ENCODE measurements at regions not wholly inside any gene's neighbourhood (a gene's known extent, or its start where the extent isn't known, plus 50 kb on each side); places are given as distances from the start of the nearest gene placed in this dataset.

- DNase-seq: no peak
Measured at GRCh38 chr13:23984546-23984945, 87.2 kb upstream of the C1QTNF9B start.

GRCh38 chr13:23985060-23985459 lies 87.8 kb upstream of the C1QTNF9B start:
- no peak for DNase-seq

DNA sequence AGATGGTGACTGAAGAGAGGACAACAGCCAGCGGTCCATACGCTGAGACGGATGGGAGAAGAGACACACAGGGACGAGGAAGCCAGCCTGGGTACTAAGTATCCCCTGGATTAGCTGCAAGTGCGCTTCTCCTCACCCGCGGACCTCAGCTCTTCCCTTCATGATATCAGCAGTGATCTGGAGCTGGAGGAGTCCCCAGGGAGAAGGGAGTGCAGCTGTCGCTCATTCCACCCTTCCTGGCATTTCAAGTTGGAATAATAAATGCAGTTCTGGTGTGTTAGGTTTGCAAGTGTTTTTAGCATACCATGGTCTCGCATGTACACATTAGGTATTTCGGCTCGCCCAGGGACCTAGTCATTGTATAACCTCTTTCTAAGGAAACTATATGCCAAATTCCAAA lies 88.5 kb upstream of the C1QTNF9B start:
- DNase-seq: peak; percentile 15

DNA sequence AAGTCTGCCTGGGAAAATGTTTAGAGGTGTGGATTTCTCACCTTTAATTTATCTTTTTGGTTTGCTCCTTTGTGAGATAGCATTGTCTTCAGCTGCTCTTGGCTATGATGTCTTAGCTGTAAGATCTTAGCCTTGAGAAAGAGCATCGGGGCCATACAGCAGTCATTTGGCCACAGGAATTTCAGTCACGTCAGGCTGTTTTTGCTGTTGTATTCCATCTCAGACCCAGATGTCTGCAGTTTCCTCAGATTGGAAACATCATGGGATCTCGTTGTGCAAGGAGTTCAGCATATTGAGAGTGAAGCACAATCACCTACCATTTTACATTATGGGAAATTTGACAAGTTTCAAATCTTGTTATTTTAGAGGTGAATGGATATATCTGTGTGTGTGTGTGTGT lies 89.3 kb upstream of the C1QTNF9B start:
- no peak for DNase-seq

- DNase-seq: no peak
Measured at GRCh38 chr13:23987331-23987894, 90.1 kb upstream of the C1QTNF9B start.

GRCh38 chr13:23988546-23989122 lies 91.3 kb upstream of the C1QTNF9B start:
- DNase-seq: no peak

GRCh38 chr13:23990455-23990854 lies 93.2 kb upstream of the C1QTNF9B start:
- peak; percentile 65 for DNase-seq

- no peak for DNase-seq
Measured at GRCh38 chr13:23991119-23991518, 93.8 kb upstream of the C1QTNF9B start.

DNA sequence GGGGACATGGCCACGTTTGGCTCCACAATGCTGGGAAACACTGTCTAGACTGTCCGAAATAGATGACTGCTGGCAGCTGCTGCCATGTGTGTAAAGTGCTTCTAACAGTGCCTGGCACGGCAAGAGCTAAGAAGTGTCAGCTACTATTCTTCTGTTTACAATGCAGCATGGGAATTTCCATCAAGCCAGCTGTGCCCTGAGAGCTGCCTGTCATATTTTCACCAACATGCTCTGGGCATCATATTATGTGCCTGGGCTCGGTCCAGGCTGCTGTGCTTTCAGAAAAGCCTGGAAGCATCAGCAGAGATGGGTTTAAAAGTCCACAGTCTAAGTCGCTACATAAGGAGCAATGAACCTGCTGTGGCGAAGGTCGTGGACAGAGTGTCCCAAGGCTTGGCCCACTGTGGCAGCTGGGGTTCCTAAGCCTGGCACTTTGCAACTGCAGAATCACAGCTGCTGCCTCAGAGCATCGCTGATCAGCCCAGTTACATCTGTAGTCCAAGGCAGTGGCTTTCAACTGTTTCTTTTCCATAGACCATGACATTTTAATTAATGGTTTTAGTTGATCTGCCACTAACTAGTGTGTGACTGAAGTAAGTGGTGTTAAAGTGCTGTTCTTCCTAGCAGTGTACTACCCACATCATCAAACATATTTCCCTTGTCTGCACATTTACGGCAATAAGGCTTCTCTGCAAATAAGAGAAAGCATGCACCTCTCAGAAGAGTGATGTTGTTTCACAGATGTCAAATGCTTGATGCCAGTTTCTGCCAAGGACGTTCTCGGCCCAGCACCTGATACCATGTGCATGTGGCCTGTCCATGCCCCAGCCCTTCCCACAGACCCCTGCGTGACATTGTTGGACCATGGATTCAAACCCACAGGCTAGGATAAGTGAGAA lies 95.7 kb upstream of the C1QTNF9B start:
- DNase-seq: peak; percentile 64

DNA sequence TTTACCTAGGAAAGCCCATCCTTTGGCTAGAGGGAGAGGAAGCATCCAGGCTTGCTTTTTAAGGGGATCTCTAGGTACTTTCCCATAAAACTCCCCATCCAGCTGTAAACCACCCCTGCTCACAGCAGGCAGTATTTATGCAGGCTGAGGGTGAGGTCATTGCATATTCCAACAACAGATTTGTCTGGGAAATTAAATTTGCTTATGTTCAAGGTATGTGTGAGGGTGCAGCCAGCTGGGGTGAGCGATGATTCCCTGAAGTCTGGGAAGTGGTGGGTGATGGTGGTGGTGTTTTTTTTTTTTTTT lies 96.3 kb upstream of the C1QTNF9B start:
- DNase-seq: peak; percentile 37

DNA sequence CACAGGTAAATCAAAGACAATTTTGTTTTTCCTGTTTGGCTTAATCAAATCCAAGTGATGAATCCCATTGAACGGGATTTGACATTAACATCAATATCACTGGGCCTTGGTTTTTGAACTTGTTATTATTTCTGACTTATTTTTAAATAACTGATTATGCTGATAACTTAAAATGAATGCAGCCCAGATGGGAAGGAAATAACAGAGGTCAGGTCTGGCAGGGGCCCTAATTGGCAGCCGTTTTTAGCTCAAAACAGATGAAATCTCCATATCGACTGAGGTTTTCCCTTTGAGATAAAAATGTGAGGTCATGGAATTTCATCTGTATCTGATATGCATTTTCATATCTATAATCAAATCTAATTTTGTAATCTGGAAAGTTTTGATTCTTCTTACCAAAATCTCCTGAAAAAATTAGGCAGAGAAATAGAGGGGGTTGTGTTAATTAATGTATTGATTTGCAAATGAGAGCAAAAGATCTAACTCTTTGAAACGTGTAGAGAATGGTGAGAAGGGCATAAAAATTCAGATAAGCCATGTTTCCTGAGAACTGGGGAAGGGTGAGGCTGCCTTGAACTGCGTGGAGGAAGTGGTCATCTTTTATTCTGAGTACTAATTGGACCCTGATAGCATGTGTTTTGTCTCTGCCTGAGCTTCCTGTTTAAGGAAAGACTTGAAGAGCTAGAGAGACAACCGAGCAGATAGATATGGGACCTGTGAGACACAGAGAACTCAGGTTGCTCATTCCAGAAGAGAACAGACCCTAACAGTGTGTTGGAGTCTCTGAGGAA lies 98.2 kb upstream of the C1QTNF9B start:
- no peak for DNase-seq

DNA sequence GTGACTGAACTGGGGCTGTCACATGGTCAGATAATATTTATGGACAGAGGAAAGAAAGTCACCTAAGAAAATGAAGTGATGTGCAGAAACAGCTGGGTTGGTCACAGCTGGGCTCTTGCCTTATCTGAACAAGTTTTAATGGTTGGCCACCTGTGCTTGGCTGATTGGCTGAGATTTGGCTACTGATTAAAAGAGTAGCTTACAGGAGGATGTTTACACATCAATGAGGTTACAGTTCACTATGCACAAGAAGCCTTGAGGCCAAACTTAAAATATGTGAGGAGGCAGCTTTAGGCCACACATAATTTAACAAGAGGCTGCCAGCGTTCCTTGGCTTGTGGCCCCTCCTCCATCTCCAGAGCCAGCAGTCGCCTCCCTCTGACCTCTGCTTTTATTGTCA lies 99.2 kb upstream of the C1QTNF9B start:
- no peak for DNase-seq

DNA sequence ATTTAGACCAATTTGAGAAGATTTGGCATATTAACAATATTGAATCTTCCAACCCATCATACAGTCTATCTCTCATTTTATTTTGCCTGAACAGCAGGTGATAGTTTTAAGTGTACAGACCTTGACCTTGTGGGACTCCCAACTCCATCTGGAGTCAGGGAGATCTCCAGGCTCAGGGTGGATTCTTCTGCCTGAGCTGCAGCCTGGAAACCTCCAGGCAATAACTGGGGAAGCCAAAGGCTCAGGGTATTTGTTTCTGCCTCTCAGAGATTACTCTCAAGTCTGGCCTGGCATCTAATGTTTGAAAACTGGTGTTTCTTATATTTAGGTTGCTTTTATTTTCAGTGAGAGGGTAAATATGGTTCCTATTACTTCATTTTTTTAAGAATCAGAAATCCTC lies 102.1 kb upstream of the C1QTNF9B start:
- no peak for DNase-seq

DNA sequence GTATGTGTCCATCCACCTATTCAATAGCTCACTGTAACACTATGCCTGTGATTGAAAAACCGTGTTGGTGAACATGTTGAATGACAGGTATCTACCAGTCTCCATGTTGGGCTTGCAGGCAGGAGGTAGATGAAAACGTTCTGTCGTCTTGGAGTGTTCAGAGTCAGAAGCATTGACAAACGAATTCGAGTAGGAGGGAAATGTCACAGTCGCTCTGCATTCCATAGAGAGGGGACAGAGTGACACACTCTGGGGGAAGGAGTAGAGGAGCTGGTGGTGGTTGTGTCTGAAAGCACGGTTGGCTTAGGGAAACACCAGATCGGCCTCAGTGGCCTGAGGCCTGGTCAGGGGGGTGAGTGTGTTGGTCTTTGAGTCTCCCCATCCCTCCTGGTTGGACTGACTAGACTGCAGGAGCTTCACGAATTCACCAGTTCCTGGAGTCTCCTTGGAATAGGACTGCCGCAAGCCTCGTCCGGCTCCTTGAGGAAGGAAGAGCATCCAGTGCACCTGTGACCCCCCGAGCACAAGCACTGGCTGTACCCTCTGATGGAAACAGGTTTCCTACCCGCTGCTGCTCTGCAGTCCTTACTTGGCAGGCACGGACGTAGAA lies 105.0 kb upstream of the C1QTNF9B start:
- DNase-seq: no peak

- DNase-seq: peak; percentile 1
Measured at GRCh38 chr13:24004142-24004899, 107.0 kb upstream of the C1QTNF9B start.

DNA sequence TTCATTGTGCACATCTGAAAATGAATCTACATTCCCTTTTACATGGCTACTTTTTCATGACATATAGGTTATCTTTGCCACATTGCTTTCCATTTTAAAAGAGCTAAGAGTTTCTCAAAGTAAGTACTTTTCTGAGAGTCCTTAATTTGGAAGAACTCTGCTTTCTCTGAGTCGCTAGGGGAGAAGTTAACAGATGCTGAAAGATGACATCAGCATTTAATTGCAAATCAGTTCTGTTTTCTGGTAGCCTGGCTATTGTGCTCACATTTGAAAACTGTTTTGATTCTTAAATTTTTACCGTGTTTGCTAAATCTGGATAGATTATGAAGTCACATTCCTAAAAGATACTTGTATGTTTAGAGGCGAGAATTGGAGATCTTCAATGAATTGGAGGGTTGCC lies 107.7 kb upstream of the C1QTNF9B start:
- no peak for DNase-seq

DNA sequence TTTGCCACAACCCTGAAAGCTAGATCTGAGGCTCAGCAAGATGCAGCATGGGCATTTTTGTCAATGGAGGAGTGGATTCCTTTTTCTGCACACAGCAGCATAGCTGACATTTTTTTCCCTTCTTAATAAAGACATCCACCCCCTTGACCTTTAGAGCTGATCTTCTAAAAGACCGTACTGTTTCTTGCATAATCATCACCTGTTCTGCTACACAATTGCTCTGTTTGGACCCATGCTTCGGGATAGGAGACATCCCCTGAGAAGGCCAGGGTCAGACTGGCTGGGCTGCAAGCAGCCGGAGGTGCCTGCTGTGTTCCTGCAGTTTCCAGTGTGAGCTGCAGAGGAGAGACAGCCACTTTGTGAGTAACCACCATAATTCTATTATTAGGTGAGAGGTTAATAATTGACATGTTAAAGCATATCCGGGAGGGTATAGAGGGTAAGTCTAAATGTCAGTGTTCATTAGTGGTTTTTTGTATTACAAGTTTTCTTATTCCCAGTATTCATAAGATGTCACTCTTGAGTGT lies 108.5 kb upstream of the C1QTNF9B start:
- no peak for DNase-seq

DNA sequence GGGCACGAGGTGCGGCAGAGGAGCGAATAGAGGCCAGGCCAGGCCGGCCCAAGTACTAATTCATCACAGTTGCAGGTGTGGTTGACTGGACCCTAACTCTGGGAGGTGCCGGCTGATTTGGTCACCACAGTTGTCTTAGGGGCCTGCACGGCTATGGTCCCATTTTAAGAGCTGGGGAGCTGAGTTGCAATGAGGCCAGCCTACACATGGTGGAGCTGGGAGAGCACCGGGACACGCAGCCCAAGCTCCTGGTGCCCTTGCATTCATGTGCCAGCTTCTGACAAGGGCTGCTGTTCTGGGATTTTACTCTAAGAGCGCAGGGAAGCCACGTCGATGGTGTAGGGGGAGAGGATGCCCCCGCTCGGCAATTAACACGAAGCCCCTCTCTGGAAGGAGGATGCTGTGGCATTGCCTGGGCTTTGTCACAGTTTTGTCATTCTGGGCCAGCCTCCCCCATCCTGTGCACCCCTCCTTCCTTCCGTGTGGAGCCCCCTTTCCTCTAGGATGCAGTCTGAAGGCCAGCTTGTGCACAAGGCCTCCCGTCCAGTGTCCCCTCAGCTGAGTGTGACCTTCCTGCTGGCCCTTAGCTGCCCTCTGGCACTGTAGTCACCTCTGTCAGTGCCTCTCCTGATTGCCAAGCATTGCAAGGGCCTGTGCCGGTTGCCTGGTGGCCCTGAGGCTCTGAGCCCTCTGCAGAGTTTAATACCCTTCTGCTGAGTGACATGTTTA lies 109.4 kb upstream of the C1QTNF9B start:
- no peak for DNase-seq

DNA sequence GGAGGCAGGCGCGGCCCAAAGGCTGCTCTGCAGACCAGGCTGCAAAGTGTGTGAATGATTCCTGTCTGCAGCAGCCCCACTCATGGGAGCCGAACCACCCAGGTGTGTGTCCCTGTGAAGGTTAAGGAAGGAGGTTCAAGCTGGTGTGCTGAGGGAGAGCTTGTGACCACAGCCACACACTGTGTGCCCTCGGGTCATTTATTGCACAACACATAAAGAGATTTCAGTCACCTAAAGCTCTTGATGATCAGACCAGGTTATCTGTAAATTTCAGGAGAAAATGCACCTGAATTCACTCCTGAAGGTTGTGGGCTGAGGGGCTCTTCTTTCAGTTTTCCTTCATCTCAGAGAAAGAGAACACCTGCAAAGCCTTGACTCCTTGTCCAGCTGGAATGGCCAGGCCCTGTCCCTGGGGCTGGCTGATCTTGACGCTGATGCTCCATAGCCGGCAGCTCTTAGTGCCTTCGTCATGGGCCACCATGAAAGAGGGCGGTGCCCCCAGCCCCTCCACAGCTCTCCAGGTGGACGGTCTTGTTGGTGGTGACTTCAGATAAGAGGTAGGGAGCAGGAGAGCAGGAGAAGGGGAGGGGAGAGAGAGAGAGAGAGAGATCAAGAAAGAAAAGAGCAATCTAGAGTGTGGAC lies 110.8 kb upstream of the C1QTNF9B start:
- DNase-seq: no peak

GRCh38 chr13:24008679-24009078 lies 111.4 kb upstream of the C1QTNF9B start:
- DNase-seq: no peak

DNA sequence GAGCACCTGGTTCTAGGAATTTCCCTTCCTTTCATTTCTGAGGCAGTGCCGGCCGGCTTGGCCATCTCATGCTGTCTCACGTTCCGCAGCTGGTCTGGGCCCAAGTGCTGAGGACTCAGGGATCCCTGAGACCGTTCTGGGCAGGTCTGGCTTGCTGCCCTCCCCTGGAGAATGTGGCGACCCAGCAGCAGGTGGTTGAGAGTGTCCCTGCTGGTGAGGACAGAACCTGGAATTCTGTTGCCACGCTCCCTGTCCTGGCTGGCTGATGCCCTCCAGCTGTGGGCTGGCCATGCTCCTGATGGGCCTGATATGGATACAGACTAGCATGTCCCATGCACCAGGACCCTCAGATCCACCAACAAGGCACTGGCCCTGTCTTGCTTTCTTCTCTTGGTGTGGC lies 114.0 kb upstream of the C1QTNF9B start:
- DNase-seq: no peak
